ENCODE measurements at regions not wholly inside any gene's neighbourhood (a gene's known extent, or its start where the extent isn't known, plus 50 kb on each side); places are given as distances from the start of the nearest gene placed in this dataset.

GRCh38 chr5:4164167-4164566 is 568.5 kb downstream of the IRX1 start:
- no peak overlapping the region for H3K4me3 ChIP-seq
- DNase-seq = no peak
- TF ChIP-seq CTCF (IDR thresholded peaks at IDR 0.05) (no peak), POLR2A (IDR thresholded peaks at IDR 0.05) (no peak)
- H3K36me3 ChIP-seq = no peaks in the 10 kb centered on the region
- H3K9me3 ChIP-seq = no peaks in the 10 kb centered on the region
- no peaks in the 10 kb centered on the region for H3K27me3 ChIP-seq
- no peaks in the 10 kb centered on the region for H3K4me1 ChIP-seq
- no peak overlapping the region for H3K27ac ChIP-seq

GRCh38 chr5:4180703-4181102 is 585.1 kb downstream of the IRX1 start:
- H3K4me1 ChIP-seq = no peaks in the 10 kb centered on the region
- no peaks in the 10 kb centered on the region for H3K9me3 ChIP-seq
- no peak overlapping the region for H3K27ac ChIP-seq
- TF ChIP-seq POLR2A (IDR thresholded peaks at IDR 0.05) (no peak), CTCF (IDR thresholded peaks at IDR 0.05) (no peak)
- H3K36me3 ChIP-seq = no peaks in the 10 kb centered on the region
- no peaks in the 10 kb centered on the region for H3K27me3 ChIP-seq
- H3K4me3 ChIP-seq = no peak overlapping the region
- DNase-seq = no peak

- H3K9me3 ChIP-seq = no peaks in the 10 kb centered on the region
- no peaks in the 10 kb centered on the region for H3K36me3 ChIP-seq
- TF ChIP-seq POLR2A (IDR thresholded peaks at IDR 0.05) (no peak), CTCF (IDR thresholded peaks at IDR 0.05) (no peak)
- H3K27ac ChIP-seq = no peak overlapping the region
- no peaks in the 10 kb centered on the region for H3K4me1 ChIP-seq
- H3K4me3 ChIP-seq = no peak overlapping the region
- no peak for DNase-seq
- no peaks in the 10 kb centered on the region for H3K27me3 ChIP-seq
Measured at GRCh38 chr5:4182144-4182543, 586.5 kb downstream of the IRX1 start.

- no peak overlapping the region for H3K4me3 ChIP-seq
- TF ChIP-seq CTCF (IDR thresholded peaks at IDR 0.05) (no peak), POLR2A (IDR thresholded peaks at IDR 0.05) (no peak)
- H3K36me3 ChIP-seq = no peaks in the 10 kb centered on the region
- no peaks in the 10 kb centered on the region for H3K9me3 ChIP-seq
- H3K4me1 ChIP-seq = no peaks in the 10 kb centered on the region
- no peak overlapping the region for H3K27ac ChIP-seq
- H3K27me3 ChIP-seq = no peaks in the 10 kb centered on the region
- DNase-seq = no peak
Measured at GRCh38 chr5:4185127-4185526, 589.5 kb downstream of the IRX1 start.

- H3K4me3 ChIP-seq = no peak overlapping the region
- no peaks in the 10 kb centered on the region for H3K9me3 ChIP-seq
- H3K27ac ChIP-seq = no peak overlapping the region
- H3K4me1 ChIP-seq = no peaks in the 10 kb centered on the region
- DNase-seq = no peak
- TF ChIP-seq POLR2A (IDR thresholded peaks at IDR 0.05) (no peak), CTCF (IDR thresholded peaks at IDR 0.05) (no peak)
- H3K36me3 ChIP-seq = no peaks in the 10 kb centered on the region
- H3K27me3 ChIP-seq = no peaks in the 10 kb centered on the region
Measured at GRCh38 chr5:4188704-4189103, 593.1 kb downstream of the IRX1 start.

GRCh38 chr5:4189317-4189716 is 593.7 kb downstream of the IRX1 start:
- TF ChIP-seq CTCF (IDR thresholded peaks at IDR 0.05) (no peak), POLR2A (IDR thresholded peaks at IDR 0.05) (no peak)
- Histone ChIP-seq H3K36me3 (no peaks in the 10 kb centered on the region), H3K9me3 (no peaks in the 10 kb centered on the region), H3K27me3 (no peaks in the 10 kb centered on the region), H3K4me1 (no peaks in the 10 kb centered on the region), H3K27ac (no peak overlapping the region), H3K4me3 (no peak overlapping the region)
- no peak for DNase-seq

Data from Peyer's patch (tissue), 4 donors.